ENCODE measurements at regions not wholly inside any gene's neighbourhood (a gene's known extent, or its start where the extent isn't known, plus 50 kb on each side); places are given as distances from the start of the nearest gene placed in this dataset.

GRCh38 chr9:86783884-86784283, 163.4 kb downstream of the GAS1 start:
- TF ChIP-seq CTCF (conservative IDR thresholded peaks at IDR 0.05) (no peak), ZFX (IDR thresholded peaks at IDR 0.05) (no peak)
- no peak overlapping the region for H3K27ac ChIP-seq

- H3K27ac ChIP-seq, result no peak overlapping the region
- no peak for TF ChIP-seq CTCF (conservative IDR thresholded peaks at IDR 0.05)
- TF ChIP-seq ZFX (IDR thresholded peaks at IDR 0.05), result no peak
These were observed 164.5 kb downstream of the GAS1 start for GRCh38 chr9:86782831-86783230.

- no peak overlapping the region for H3K27ac ChIP-seq
- no peak for TF ChIP-seq CTCF (conservative IDR thresholded peaks at IDR 0.05)
- no peak for TF ChIP-seq ZFX (IDR thresholded peaks at IDR 0.05)
These were observed 168.5 kb downstream of the GAS1 start for GRCh38 chr9:86778761-86779160.

GRCh38 chr9:86775718-86776117, 171.6 kb downstream of the GAS1 start:
- TF ChIP-seq ZFX (IDR thresholded peaks at IDR 0.05), result no peak
- no peak for TF ChIP-seq CTCF (conservative IDR thresholded peaks at IDR 0.05)

GRCh38 chr9:86774116-86774515, 173.2 kb downstream of the GAS1 start:
- no peak for TF ChIP-seq ZFX (IDR thresholded peaks at IDR 0.05)
- TF ChIP-seq CTCF (conservative IDR thresholded peaks at IDR 0.05), result no peak
- H3K27ac ChIP-seq, result no peak overlapping the region

More at GRCh38 chr9:86775718-86776117, 171.6 kb downstream of the GAS1 start:
- no peak overlapping the region for H3K27ac ChIP-seq

- no peak overlapping the region for H3K27ac ChIP-seq
These were observed 173.8 kb downstream of the GAS1 start for GRCh38 chr9:86773422-86773945.

GRCh38 chr9:86772635-86772993, 174.7 kb downstream of the GAS1 start:
- TF ChIP-seq ZFX (IDR thresholded peaks at IDR 0.05) (no peak), CTCF (conservative IDR thresholded peaks at IDR 0.05) (no peak)

More at GRCh38 chr9:86773422-86773945, 173.8 kb downstream of the GAS1 start:
- TF ChIP-seq ZFX (IDR thresholded peaks at IDR 0.05) (no peak), CTCF (conservative IDR thresholded peaks at IDR 0.05) (no peak)

More at GRCh38 chr9:86772635-86772993, 174.7 kb downstream of the GAS1 start:
- no peak overlapping the region for H3K27ac ChIP-seq
